DND-41 (cell line): ENCODE measurements at regions not wholly inside any gene's neighbourhood (a gene's known extent, or its start where the extent isn't known, plus 50 kb on each side); places are given as distances from the start of the nearest gene placed in this dataset.

Experiments
- ATAC-seq: fragments of 200-7000 bp; cut with Tn5 transposase; 3 replicates; pipeline ENCODE4 v1.9.1; 2021; ENCODE audit warnings: low read depth; ENCODE audit not compliant: insufficient read depth
- DNase-seq: peaks from one replicate; pipeline ENCODE4 v3.0.0-alpha.2; 2020
- H2AFZ ChIP-seq: 2 replicates; pipeline ENCODE4 v1.6.0; 2012; ENCODE audit warnings: low read depth, low read length
- H3K27ac ChIP-seq: 2 replicates; pipeline ENCODE4 v1.5.1; 2012; ENCODE audit warnings: low read length, inconsistent platforms
- H3K27me3 ChIP-seq: fragments of 200-600 bp; sonication (generic); 2 replicates; pipeline ENCODE4 v1.6.0; 2012; ENCODE audit warnings: low read length, mild to moderate bottlenecking, inconsistent platforms; ENCODE audit not compliant: insufficient read depth, poor library complexity
- H3K36me3 ChIP-seq: 2 replicates; pipeline ENCODE4 v1.5.1; 2012; ENCODE audit warnings: low read length, inconsistent platforms; ENCODE audit not compliant: insufficient read depth
- H3K4me1 ChIP-seq: 2 replicates; pipeline ENCODE4 v1.5.1; 2012; ENCODE audit warnings: mild to moderate bottlenecking, low read length; ENCODE audit not compliant: insufficient read depth
- H3K4me2 ChIP-seq: 2 replicates; pipeline ENCODE4 v1.6.0; 2012; ENCODE audit warnings: mild to moderate bottlenecking, moderate library complexity, low read length, inconsistent platforms; ENCODE audit not compliant: insufficient read depth
- H3K4me3 ChIP-seq, 2 experiments: fragments of 200-600 bp in 1 of 2; shearing (Covaris generic) in 1 of 2; 2 replicates each; pipeline ENCODE4 v1.5.1; 2012 to 2016; ENCODE audit warnings: inconsistent platforms in 2 of 2, low read length in 2 of 2, mild to moderate bottlenecking in 2 of 2, low read depth in 1 of 2, moderate library complexity in 1 of 2
- H3K79me2 ChIP-seq: 2 replicates; pipeline ENCODE4 v1.6.0; 2012; ENCODE audit warnings: low read length, inconsistent platforms; ENCODE audit not compliant: insufficient read depth
- H3K9ac ChIP-seq: 2 replicates; pipeline ENCODE4 v1.6.0; 2012; ENCODE audit warnings: low read depth, mild to moderate bottlenecking, inconsistent platforms, low read length, moderate library complexity
- H3K9me3 ChIP-seq: 2 replicates; pipeline ENCODE4 v1.5.1; 2012; ENCODE audit warnings: low read length, moderate library complexity, mild to moderate bottlenecking, inconsistent platforms; ENCODE audit not compliant: insufficient read depth, severe bottlenecking
- H4K20me1 ChIP-seq: 2 replicates; pipeline ENCODE4 v1.6.0; 2012; ENCODE audit warnings: low read length; ENCODE audit not compliant: insufficient read depth
- CTCF ChIP-seq: IDR thresholded peaks from 2 replicates; pipeline ENCODE4 v1.5.1; 2012; ENCODE audit warnings: borderline replicate concordance, low read length, moderate library complexity, mild to moderate bottlenecking; ENCODE audit not compliant: poor library complexity, severe bottlenecking; ENCODE audit errors: extremely low read depth
- EZH2 ChIP-seq: IDR thresholded peaks from 3 replicates; pipeline ENCODE4 v1.6.1; 2012; ENCODE audit warnings: borderline replicate concordance, low read depth, mild to moderate bottlenecking, moderate library complexity, low read length, inconsistent platforms; ENCODE audit not compliant: severe bottlenecking

GRCh38 chr6:163867518-163868292 is 453.2 kb downstream of the QKI start:
- Histone ChIP-seq H3K36me3 (no peaks in the 10 kb centered on the region), H3K4me3 (no peak overlapping the region), H3K4me2 (no peak overlapping the region), H3K79me2 (no peaks in the 10 kb centered on the region), H3K9me3 (peaks cover 2% of the 10 kb centered on the region), H3K27me3 (no peaks in the 10 kb centered on the region), H3K4me1 (no peaks in the 10 kb centered on the region), H3K9ac (no peak overlapping the region), H2AFZ (no peak overlapping the region), H3K27ac (no peak overlapping the region), H4K20me1 (no peaks in the 10 kb centered on the region)
- ATAC-seq = no peak
- TF ChIP-seq EZH2 (no peak), CTCF (no peak)
- no peak for DNase-seq

- Histone ChIP-seq H3K9ac (no peak overlapping the region), H3K27me3 (no peaks in the 10 kb centered on the region), H3K4me2 (no peak overlapping the region), H3K79me2 (no peaks in the 10 kb centered on the region), H3K4me3 (no peak overlapping the region), H2AFZ (no peak overlapping the region), H3K4me1 (no peaks in the 10 kb centered on the region), H3K36me3 (no peaks in the 10 kb centered on the region), H3K27ac (no peak overlapping the region), H4K20me1 (no peaks in the 10 kb centered on the region), H3K9me3 (peaks cover 2% of the 10 kb centered on the region)
- DNase-seq (no peak), ATAC-seq (no peak)
- TF ChIP-seq CTCF (no peak), EZH2 (no peak)
Measured at GRCh38 chr6:163866192-163866591, 451.7 kb downstream of the QKI start.

- Histone ChIP-seq H2AFZ (no peak overlapping the region), H3K36me3 (no peaks in the 10 kb centered on the region), H4K20me1 (no peaks in the 10 kb centered on the region)
Measured at GRCh38 chr6:163863565-163863964, 449.0 kb downstream of the QKI start.

More at GRCh38 chr6:163863565-163863964, 449.0 kb downstream of the QKI start:
- Histone ChIP-seq H3K27ac (no peak overlapping the region), H3K9ac (no peak overlapping the region), H3K9me3 (peaks cover 2% of the 10 kb centered on the region), H3K27me3 (no peaks in the 10 kb centered on the region), H3K4me2 (no peak overlapping the region), H3K4me3 (no peak overlapping the region), H3K4me1 (no peaks in the 10 kb centered on the region), H3K79me2 (no peaks in the 10 kb centered on the region)
- DNase-seq = no peak
- TF ChIP-seq EZH2 (no peak), CTCF (no peak)
- ATAC-seq = no peak
